HCT116 (cell line): ENCODE measurements at regions not wholly inside any gene's neighbourhood (a gene's known extent, or its start where the extent isn't known, plus 50 kb on each side); places are given as distances from the start of the nearest gene placed in this dataset.

Experiments used
- ATAC-seq: fragments of 200-7000 bp; cut with Tn5 transposase; 2 replicates; pipeline ENCODE4 v1.9.1; 2020; ENCODE audit warnings: mild to moderate bottlenecking, moderate library complexity
- BruUV-seq: library from RNA; stranded (reverse); fragments of 400-500 nt; replicated peaks from 2 replicates; lab custom pipeline; 2021; lab: Mats Ljungman, UMichigan
- CTCF ChIA-PET: fragments of 300-600 bp; sonication (Branson Sonifier 250); formaldehyde crosslinking; loops from one replicate; lab custom pipeline; 2021; ENCODE audit warnings: antibody characterized with exemption; lab: Charles Lee
- POLR2A ChIA-PET: fragments of 300-600, 350-600 bp; sonication (Branson Sonifier 250); formaldehyde crosslinking; loops from one replicate; lab custom pipeline; 2021; ENCODE audit warnings: antibody characterized with exemption; lab: Charles Lee
- RAD21 ChIA-PET, 2 experiments: fragments of 300-600 bp; sonication (Branson Sonifier 250); formaldehyde crosslinking; loops; one replicate each; lab custom pipeline; 2023; ENCODE audit warnings: low total read pairs in 2 of 2; ENCODE audit not compliant: uncharacterized antibody in 2 of 2, unreplicated experiment in 2 of 2, low non-redundant PET in 1 of 2; lab: Charles Lee
- DNase-seq: peaks from one replicate; pipeline ENCODE4 v3.0.0-alpha.2; 2010; ENCODE audit warnings: low read depth, low spot score
- H2AFZ ChIP-seq: fragments of 200-600 bp; shearing (Covaris generic), sonication (generic); 2 replicates; pipeline ENCODE4 v1.6.1; 2017; ENCODE audit warnings: low read depth, mixed run types, mixed read lengths, antibody characterized with exemption, low read length; ENCODE audit not compliant: poor library complexity, severe bottlenecking
- H3K27ac ChIP-seq: 2 replicates; pipeline ENCODE4 v1.5.1; 2012; ENCODE audit warnings: low read depth, low read length
- H3K27me3 ChIP-seq: fragments of 200-600 bp; sonication (generic); 2 replicates; pipeline ENCODE4 v1.6.1; 2016; ENCODE audit warnings: mixed run types, low read length, mixed read lengths; ENCODE audit not compliant: insufficient read depth
- H3K36me3 ChIP-seq, 2 experiments: fragments of 200-500 bp in 1 of 2; fragments of 200-600 bp in 1 of 2; sonication (Bioruptor generic) in 1 of 2; sonication (generic) in 1 of 2; 2 replicates each; pipeline versions ENCODE4 v1.5.1 to v1.6.1; 2014 to 2016; ENCODE audit warnings: low read length in 2 of 2, inconsistent platforms in 1 of 2, mixed read lengths in 1 of 2, mixed run types in 1 of 2; ENCODE audit not compliant: insufficient read depth in 2 of 2, control insufficient read depth in 1 of 2
- H3K4me1 ChIP-seq, 2 experiments: fragments of 200-600 bp in 1 of 2; sonication (generic) in 1 of 2; 2 replicates each; pipeline versions ENCODE4 v1.5.1 to v1.6.1; 2012 to 2017; ENCODE audit warnings: low read length in 2 of 2, inconsistent platforms in 1 of 2, mild to moderate bottlenecking in 1 of 2, mixed read lengths in 1 of 2, mixed run types in 1 of 2, moderate library complexity in 1 of 2; ENCODE audit not compliant: insufficient read depth in 2 of 2, control insufficient read depth in 1 of 2
- H3K4me2 ChIP-seq: fragments of 200-600 bp; sonication (generic); 2 replicates; pipeline ENCODE4 v1.6.1; 2017; ENCODE audit warnings: mixed run types, low read length, mixed read lengths
- H3K4me3 ChIP-seq, 2 experiments: fragments of 200-600 bp in 1 of 2; sonication (generic) in 1 of 2; replicated peaks in 1 of 2; 2 replicates each; pipeline ENCODE4 v1.5.1; 2011 to 2016; ENCODE audit warnings: low read length in 2 of 2, control low read depth in 1 of 2, low read depth in 1 of 2, mild to moderate bottlenecking in 1 of 2, mixed read lengths in 1 of 2, mixed run types in 1 of 2
- H3K79me2 ChIP-seq: fragments of 200-600 bp; sonication (generic); 2 replicates; pipeline ENCODE4 v1.6.1; 2017; ENCODE audit warnings: mild to moderate bottlenecking, mixed run types, low read length, moderate library complexity, mixed read lengths; ENCODE audit not compliant: insufficient read depth
- H3K9ac ChIP-seq: fragments of 200-600 bp; sonication (generic); 2 replicates; pipeline ENCODE4 v1.6.1; 2016; ENCODE audit warnings: low read length, mixed read lengths
- H3K9me2 ChIP-seq: fragments of 200-600 bp; sonication (generic), shearing (Covaris generic); 2 replicates; pipeline ENCODE4 v1.6.1; 2017; ENCODE audit warnings: mixed run types, mild to moderate bottlenecking, moderate library complexity; ENCODE audit not compliant: insufficient read depth
- H3K9me3 ChIP-seq, 2 experiments: fragments of 200-500 bp in 1 of 2; fragments of 200-600 bp in 1 of 2; sonication (Bioruptor generic) in 1 of 2; sonication (generic) in 1 of 2; 2 replicates each; pipeline ENCODE4 v1.6.1; 2014 to 2017; ENCODE audit warnings: low read length in 2 of 2, mixed read lengths in 2 of 2, inconsistent platforms in 1 of 2, low read depth in 1 of 2, mild to moderate bottlenecking in 1 of 2, mixed run types in 1 of 2, moderate library complexity in 1 of 2; ENCODE audit not compliant: control insufficient read depth in 1 of 2, insufficient read depth in 1 of 2
- H4K20me1 ChIP-seq: fragments of 200-600 bp; sonication (generic), shearing (Covaris generic); 2 replicates; pipeline ENCODE4 v1.6.1; 2017; ENCODE audit warnings: mixed run types, mild to moderate bottlenecking, moderate library complexity; ENCODE audit not compliant: insufficient read depth
- CBX3 ChIP-seq: IDR thresholded peaks from 2 replicates; pipeline ENCODE4 v1.6.1; 2012; ENCODE audit warnings: low read depth
- CTCF ChIP-seq, 3 experiments: fragments of 200-600 bp in 1 of 3; sonication (generic) in 1 of 3; IDR thresholded peaks in 2 of 3; conservative IDR thresholded peaks in 1 of 3; 2 replicates each; pipeline ENCODE4 v1.5.1; 2012 to 2017; ENCODE audit warnings: low read depth in 2 of 3, low read length in 2 of 3, antibody characterized with exemption in 1 of 3, borderline replicate concordance in 1 of 3, control low read depth in 1 of 3, mild to moderate bottlenecking in 1 of 3, mixed read lengths in 1 of 3, mixed run types in 1 of 3, moderate library complexity in 1 of 3; ENCODE audit not compliant: insufficient read depth in 1 of 3
- ELF1 ChIP-seq: IDR thresholded peaks from 2 replicates; pipeline ENCODE4 v1.6.1; 2012; ENCODE audit warnings: low read depth, borderline replicate concordance
- FOSL1 ChIP-seq: IDR thresholded peaks from 2 replicates; pipeline ENCODE4 v1.6.1; 2012; ENCODE audit warnings: low read depth
- POLR2A ChIP-seq: IDR thresholded peaks from 2 replicates; pipeline ENCODE4 v1.7.0; 2011; ENCODE audit warnings: borderline replicate concordance; ENCODE audit not compliant: insufficient read depth, insufficient read length; ENCODE audit errors: extremely low read depth
- REST ChIP-seq: IDR thresholded peaks from 2 replicates; pipeline ENCODE4 v1.6.1; 2012; ENCODE audit warnings: low read depth
- SIN3A ChIP-seq: IDR thresholded peaks from 2 replicates; pipeline ENCODE4 v1.6.1; 2012; ENCODE audit warnings: low read depth
- SRF ChIP-seq: IDR thresholded peaks from 2 replicates; pipeline ENCODE4 v1.6.1; 2012; ENCODE audit warnings: low read depth
- YY1 ChIP-seq: IDR thresholded peaks from 2 replicates; pipeline ENCODE4 v1.6.1; 2011; ENCODE audit warnings: low read length, low read depth, moderate library complexity, mild to moderate bottlenecking; ENCODE audit not compliant: insufficient replicate concordance; ENCODE audit errors: extremely low read depth
- ZFX ChIP-seq: fragments of 450-650 bp; IDR thresholded peaks from 2 replicates; pipeline ENCODE4 v1.6.1; 2017
- intact Hi-C: fragments of 100-400 bp; cut with micrococcal nuclease; formaldehyde crosslinking; loops from 2 replicates; pipeline ENCODE4 v1.10.0; 2022

- H3K27ac ChIP-seq = no peak overlapping the region
- no peaks in the 10 kb centered on the region; a peak in 1 of 4 replicates for H3K9me3 ChIP-seq
- no peaks in the 10 kb centered on the region for H4K20me1 ChIP-seq
- no peak overlapping the region for H3K4me2 ChIP-seq
- H2AFZ ChIP-seq = no peak overlapping the region
- H3K79me2 ChIP-seq = no peaks in the 10 kb centered on the region
- no peak for ATAC-seq
- DNase-seq = no peak
- H3K4me3 ChIP-seq = no peak overlapping the region
- POLR2A ChIA-PET = no interaction called here
- RAD21 ChIA-PET = no interaction called here
- H3K36me3 ChIP-seq = no peaks in the 10 kb centered on the region
- intact Hi-C loops = no loop called here
- CTCF ChIA-PET = no interaction called here
- BruUV-seq = no TSS peak
- no peaks in the 10 kb centered on the region for H3K9me2 ChIP-seq
- H3K27me3 ChIP-seq = no peaks in the 10 kb centered on the region
- no peak overlapping the region for H3K9ac ChIP-seq
- no peaks in the 10 kb centered on the region for H3K4me1 ChIP-seq
- TF ChIP-seq ZFX = no peak
- no peak for TF ChIP-seq ELF1
- no peak for TF ChIP-seq FOSL1
- no peak for TF ChIP-seq YY1
- no peak for TF ChIP-seq CBX3
- no peak for TF ChIP-seq SIN3A
- no peak for TF ChIP-seq REST
- TF ChIP-seq POLR2A = no peak
- TF ChIP-seq CTCF (IDR thresholded peaks at IDR 0.05 in 2 of 3, conservative IDR thresholded peaks at IDR 0.05 in 1 of 3; ENCODE audit: borderline replicate concordance in 1 of 3, insufficient read depth in 1 of 3, low read depth in 2 of 3, low read length in 2 of 3) = no peak
- TF ChIP-seq SRF = no peak
These were observed 608.4 kb downstream of the TLE1 start for GRCh38 chr9:81080900-81081299.
